ENCODE measurements at regions not wholly inside any gene's neighbourhood (a gene's known extent, or its start where the extent isn't known, plus 50 kb on each side); places are given as distances from the start of the nearest gene placed in this dataset.

GRCh38 chr6:156720691-156721685 lies 56.2 kb upstream of the ARID1B start:
- no peak for TF ChIP-seq CTCF (IDR thresholded peaks at IDR 0.05)
- TF ChIP-seq POLR2A (IDR thresholded peaks at IDR 0.05) = no peak
- peak; percentile 31 for TF ChIP-seq POLR2AphosphoS5 (IDR thresholded peaks at IDR 0.05)

Measured in prostate gland (tissue), 2 donors.